ENCODE measurements at regions not wholly inside any gene's neighbourhood (a gene's known extent, or its start where the extent isn't known, plus 50 kb on each side); places are given as distances from the start of the nearest gene placed in this dataset.

DNA sequence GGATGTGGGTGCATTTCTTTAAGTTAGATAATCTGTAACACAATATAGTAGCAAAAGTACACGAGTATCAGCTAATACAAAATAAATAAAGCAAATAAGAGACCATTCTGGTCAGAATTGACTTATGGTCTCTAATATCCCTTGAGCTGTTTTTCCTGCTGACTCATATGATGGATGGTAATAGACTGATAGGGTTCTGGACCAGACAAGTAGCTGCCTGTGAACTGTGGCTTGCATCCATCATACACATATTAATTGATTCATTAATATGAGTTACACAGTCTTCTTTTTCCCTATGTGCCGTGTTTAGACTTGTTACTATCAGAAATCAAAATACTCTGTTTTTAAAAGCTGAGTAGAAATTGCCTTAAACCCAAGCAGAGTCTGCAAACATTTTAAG, 762.8 kb downstream of the GATA3 start:
- CTCF ChIA-PET, result no interaction called here

More for the DNA sequence above, 762.8 kb downstream of the GATA3 start:
- ChIA-PET POLR2A (no interaction called here), RAD21 (ENCODE audit: low non-redundant PET in 1 of 2, low total read pairs in 2 of 2, uncharacterized antibody in 2 of 2, unreplicated experiment in 2 of 2) (no interaction called here)
- Histone ChIP-seq H3K79me2 (ENCODE audit: insufficient read depth, low read length) (no peaks in the 10 kb centered on the region), H3K27ac (ENCODE audit: low read depth, low read length) (no peak overlapping the region), H3K4me2 (ENCODE audit: low read length) (no peak overlapping the region), H4K20me1 (ENCODE audit: insufficient read depth) (no peaks in the 10 kb centered on the region; the same call in 1 of the 2 replicates), H3K36me3 (ENCODE audit: control insufficient read depth in 1 of 2, insufficient read depth in 2 of 2, low read length in 2 of 2) (no peaks in the 10 kb centered on the region), H3K9me3 (ENCODE audit: control insufficient read depth in 1 of 2, insufficient read depth in 1 of 2, low read depth in 1 of 2, low read length in 2 of 2) (peaks cover 8 to 17% of the 10 kb centered on the region in 2 experiments; a peak in 2 of 4 replicates), H3K9ac (ENCODE audit: low read length) (no peak overlapping the region), H3K9me2 (ENCODE audit: insufficient read depth) (no peaks in the 10 kb centered on the region), H3K4me3 (replicated peaks in 1 of 2; ENCODE audit: low read depth in 1 of 2, low read length in 2 of 2) (no peak overlapping the region), H2AFZ (ENCODE audit: low read depth, low read length, poor library complexity, severe bottlenecking) (no peak overlapping the region), H3K27me3 (ENCODE audit: insufficient read depth, low read length) (no peaks in the 10 kb centered on the region), H3K4me1 (ENCODE audit: control insufficient read depth in 1 of 2, insufficient read depth in 2 of 2, low read length in 2 of 2) (no peaks in the 10 kb centered on the region)
- no peak for ATAC-seq
- no TSS peak for BruUV-seq (replicated peaks)
- TF ChIP-seq EZH2 (IDR thresholded peaks at IDR 0.05), result no peak
- TF ChIP-seq TCF7L2 (IDR thresholded peaks at IDR 0.05; ENCODE audit: borderline replicate concordance, extremely low read depth, insufficient read depth, insufficient read length), result no peak
- no peak for TF ChIP-seq CBX3 (IDR thresholded peaks at IDR 0.05; ENCODE audit: low read depth)
- TF ChIP-seq, protein P1, sequence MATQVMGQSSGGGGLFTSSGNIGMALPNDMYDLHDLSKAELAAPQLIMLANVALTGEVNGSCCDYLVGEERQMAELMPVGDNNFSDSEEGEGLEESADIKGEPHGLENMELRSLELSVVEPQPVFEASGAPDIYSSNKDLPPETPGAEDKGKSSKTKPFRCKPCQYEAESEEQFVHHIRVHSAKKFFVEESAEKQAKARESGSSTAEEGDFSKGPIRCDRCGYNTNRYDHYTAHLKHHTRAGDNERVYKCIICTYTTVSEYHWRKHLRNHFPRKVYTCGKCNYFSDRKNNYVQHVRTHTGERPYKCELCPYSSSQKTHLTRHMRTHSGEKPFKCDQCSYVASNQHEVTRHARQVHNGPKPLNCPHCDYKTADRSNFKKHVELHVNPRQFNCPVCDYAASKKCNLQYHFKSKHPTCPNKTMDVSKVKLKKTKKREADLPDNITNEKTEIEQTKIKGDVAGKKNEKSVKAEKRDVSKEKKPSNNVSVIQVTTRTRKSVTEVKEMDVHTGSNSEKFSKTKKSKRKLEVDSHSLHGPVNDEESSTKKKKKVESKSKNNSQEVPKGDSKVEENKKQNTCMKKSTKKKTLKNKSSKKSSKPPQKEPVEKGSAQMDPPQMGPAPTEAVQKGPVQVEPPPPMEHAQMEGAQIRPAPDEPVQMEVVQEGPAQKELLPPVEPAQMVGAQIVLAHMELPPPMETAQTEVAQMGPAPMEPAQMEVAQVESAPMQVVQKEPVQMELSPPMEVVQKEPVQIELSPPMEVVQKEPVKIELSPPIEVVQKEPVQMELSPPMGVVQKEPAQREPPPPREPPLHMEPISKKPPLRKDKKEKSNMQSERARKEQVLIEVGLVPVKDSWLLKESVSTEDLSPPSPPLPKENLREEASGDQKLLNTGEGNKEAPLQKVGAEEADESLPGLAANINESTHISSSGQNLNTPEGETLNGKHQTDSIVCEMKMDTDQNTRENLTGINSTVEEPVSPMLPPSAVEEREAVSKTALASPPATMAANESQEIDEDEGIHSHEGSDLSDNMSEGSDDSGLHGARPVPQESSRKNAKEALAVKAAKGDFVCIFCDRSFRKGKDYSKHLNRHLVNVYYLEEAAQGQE (IDR thresholded peaks at IDR 0.05; ENCODE audit: low read depth), result no peak
- no peak for TF ChIP-seq CEBPB (IDR thresholded peaks at IDR 0.05; ENCODE audit: low read depth)
- no peak for TF ChIP-seq ELF1 (IDR thresholded peaks at IDR 0.05; ENCODE audit: borderline replicate concordance, low read depth)
- no peak for TF ChIP-seq ZNF274 (IDR thresholded peaks at IDR 0.05; ENCODE audit: low read depth, low read length)
- no peak for TF ChIP-seq ZFX (IDR thresholded peaks at IDR 0.05)
- TF ChIP-seq EGR1 (IDR thresholded peaks at IDR 0.05; ENCODE audit: low read depth), result no peak
- TF ChIP-seq JUND (IDR thresholded peaks at IDR 0.05), result no peak
- TF ChIP-seq FOSL1 (IDR thresholded peaks at IDR 0.05; ENCODE audit: low read depth), result no peak
- no peak for TF ChIP-seq RAD21 (IDR thresholded peaks at IDR 0.05; ENCODE audit: low read depth)
- no peak for DNase-seq (ENCODE audit: low read depth, low spot score)
- intact Hi-C loops (cut with micrococcal nuclease), result no loop called here

Measured in HCT116 (cell line).